Ovary (tissue), 3 donors: ENCODE measurements at regions not wholly inside any gene's neighbourhood (a gene's known extent, or its start where the extent isn't known, plus 50 kb on each side); places are given as distances from the start of the nearest gene placed in this dataset.

Experiments used
- CTCF ChIP-seq, 3 donors: fragments of 450-650 bp in 2 of 3; fragments of 200-600 bp in 1 of 3; IDR thresholded peaks; one replicate each; pipeline versions ENCODE4 v1.5.1 to v1.8.0; 2016 to 2022; ENCODE audit warnings: antibody characterized with exemption in 3 of 3, mild to moderate bottlenecking in 1 of 3
- POLR2A ChIP-seq: fragments of 450-650 bp; IDR thresholded peaks from one replicate; pipeline ENCODE4 v1.6.1; 2017; ENCODE audit warnings: antibody characterized with exemption, mild to moderate bottlenecking, moderate library complexity
- donor health status: DM: no; HTN: no; CAD: no.

DNA sequence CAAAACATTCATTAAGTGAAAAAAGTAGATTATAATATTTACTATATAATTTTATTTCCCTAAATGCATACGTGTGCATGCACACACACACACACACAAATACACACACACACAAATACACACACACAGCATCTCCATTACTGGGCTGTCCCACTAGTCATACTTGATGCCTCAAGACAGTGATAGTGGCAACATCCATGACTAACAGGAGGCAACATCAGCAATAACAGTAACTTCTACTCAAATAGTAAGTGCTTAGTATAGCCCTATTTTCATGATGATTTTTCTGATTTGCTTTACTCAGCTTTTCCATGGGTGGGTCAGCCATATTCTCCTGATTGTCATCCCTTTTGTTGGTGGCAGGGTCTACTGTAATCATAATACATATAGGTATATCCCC is 325.9 kb upstream of the TEX13C start:
- TF ChIP-seq CTCF (IDR thresholded peaks at IDR 0.05) (no peak), POLR2A (no peak)
